Progenitor cell of endocrine pancreas (in vitro differentiated cells): ENCODE measurements at regions not wholly inside any gene's neighbourhood (a gene's known extent, or its start where the extent isn't known, plus 50 kb on each side); places are given as distances from the start of the nearest gene placed in this dataset.

Source experiments
- DNase-seq: peaks from one replicate; pipeline ENCODE4 v3.0.0; 2021; ENCODE audit warnings: low spot score; ENCODE audit not compliant: unreplicated experiment
- H3K27ac Mint-ChIP-seq: 2 replicates; pipeline ENCODE4 v1.8.0; 2021; ENCODE audit warnings: mild to moderate bottlenecking, moderate library complexity, mixed read lengths
- H3K27me3 Mint-ChIP-seq: 2 replicates; pipeline ENCODE4 v1.8.0; 2021; ENCODE audit warnings: mixed read lengths
- H3K36me3 Mint-ChIP-seq: 2 replicates; pipeline ENCODE4 v1.8.0; 2022; ENCODE audit warnings: mixed read lengths; ENCODE audit not compliant: insufficient read depth
- H3K4me1 Mint-ChIP-seq: 2 replicates; pipeline ENCODE4 v1.8.0; 2021; ENCODE audit warnings: low read depth, mixed read lengths
- H3K4me3 Mint-ChIP-seq: 2 replicates; pipeline ENCODE4 v1.8.0; 2021; ENCODE audit warnings: low read depth, mild to moderate bottlenecking, moderate library complexity, mixed read lengths
- H3K9me3 Mint-ChIP-seq: 2 replicates; pipeline ENCODE4 v1.8.0; 2021; ENCODE audit warnings: low read depth, mixed read lengths
- CTCF ChIP-seq: fragments of 200-600 bp; sonication (generic); IDR thresholded peaks from one replicate; pipeline ENCODE4 v1.5.0; 2021; ENCODE audit warnings: antibody characterized with exemption, mild to moderate bottlenecking; ENCODE audit not compliant: unreplicated experiment

GRCh38 chr7:133180717-133181116, 72.2 kb upstream of the EXOC4 start:
- H3K9me3 Mint-ChIP-seq, result peaks cover 7% of the 10 kb centered on the region
- peaks cover 2% of the 10 kb centered on the region for H3K36me3 Mint-ChIP-seq
- no peak overlapping the region for H3K4me3 Mint-ChIP-seq
- no peak overlapping the region for H3K27ac Mint-ChIP-seq
- TF ChIP-seq CTCF, result no peak
- H3K4me1 Mint-ChIP-seq, result no peaks in the 10 kb centered on the region
- no peak for DNase-seq
- no peaks in the 10 kb centered on the region for H3K27me3 Mint-ChIP-seq

- DNase-seq, result no peak
These were observed 69.7 kb upstream of the EXOC4 start for GRCh38 chr7:133183042-133183794.

GRCh38 chr7:133183969-133184368, 68.9 kb upstream of the EXOC4 start:
- H3K27me3 Mint-ChIP-seq, result no peaks in the 10 kb centered on the region

More at GRCh38 chr7:133183042-133183794, 69.7 kb upstream of the EXOC4 start:
- no peak overlapping the region for H3K27ac Mint-ChIP-seq
- no peaks in the 10 kb centered on the region for H3K27me3 Mint-ChIP-seq
- H3K4me1 Mint-ChIP-seq, result no peaks in the 10 kb centered on the region
- H3K9me3 Mint-ChIP-seq, result peaks cover 4% of the 10 kb centered on the region
- H3K4me3 Mint-ChIP-seq, result no peak overlapping the region
- TF ChIP-seq CTCF, result no peak
- H3K36me3 Mint-ChIP-seq, result no peaks in the 10 kb centered on the region

GRCh38 chr7:133185512-133185911, 67.4 kb upstream of the EXOC4 start:
- DNase-seq, result no peak

More at GRCh38 chr7:133183969-133184368, 68.9 kb upstream of the EXOC4 start:
- H3K36me3 Mint-ChIP-seq, result no peaks in the 10 kb centered on the region
- TF ChIP-seq CTCF, result no peak
- no peak overlapping the region for H3K4me3 Mint-ChIP-seq
- H3K4me1 Mint-ChIP-seq, result no peaks in the 10 kb centered on the region
- H3K9me3 Mint-ChIP-seq, result no peaks in the 10 kb centered on the region
- no peak overlapping the region for H3K27ac Mint-ChIP-seq
- no peak for DNase-seq

GRCh38 chr7:133186060-133186459, 66.8 kb upstream of the EXOC4 start:
- no peaks in the 10 kb centered on the region for H3K27me3 Mint-ChIP-seq
- no peaks in the 10 kb centered on the region for H3K4me1 Mint-ChIP-seq
- H3K27ac Mint-ChIP-seq, result no peak overlapping the region
- no peak for TF ChIP-seq CTCF
- no peak overlapping the region for H3K4me3 Mint-ChIP-seq
- no peaks in the 10 kb centered on the region for H3K9me3 Mint-ChIP-seq
- no peak for DNase-seq
- H3K36me3 Mint-ChIP-seq, result no peaks in the 10 kb centered on the region

More at GRCh38 chr7:133185512-133185911, 67.4 kb upstream of the EXOC4 start:
- H3K9me3 Mint-ChIP-seq, result no peaks in the 10 kb centered on the region
- H3K4me3 Mint-ChIP-seq, result no peak overlapping the region
- no peaks in the 10 kb centered on the region for H3K4me1 Mint-ChIP-seq
- H3K27me3 Mint-ChIP-seq, result no peaks in the 10 kb centered on the region
- H3K27ac Mint-ChIP-seq, result no peak overlapping the region
- no peak for TF ChIP-seq CTCF
- no peaks in the 10 kb centered on the region for H3K36me3 Mint-ChIP-seq
